ENCODE measurements at regions not wholly inside any gene's neighbourhood (a gene's known extent, or its start where the extent isn't known, plus 50 kb on each side); places are given as distances from the start of the nearest gene placed in this dataset.

DNA sequence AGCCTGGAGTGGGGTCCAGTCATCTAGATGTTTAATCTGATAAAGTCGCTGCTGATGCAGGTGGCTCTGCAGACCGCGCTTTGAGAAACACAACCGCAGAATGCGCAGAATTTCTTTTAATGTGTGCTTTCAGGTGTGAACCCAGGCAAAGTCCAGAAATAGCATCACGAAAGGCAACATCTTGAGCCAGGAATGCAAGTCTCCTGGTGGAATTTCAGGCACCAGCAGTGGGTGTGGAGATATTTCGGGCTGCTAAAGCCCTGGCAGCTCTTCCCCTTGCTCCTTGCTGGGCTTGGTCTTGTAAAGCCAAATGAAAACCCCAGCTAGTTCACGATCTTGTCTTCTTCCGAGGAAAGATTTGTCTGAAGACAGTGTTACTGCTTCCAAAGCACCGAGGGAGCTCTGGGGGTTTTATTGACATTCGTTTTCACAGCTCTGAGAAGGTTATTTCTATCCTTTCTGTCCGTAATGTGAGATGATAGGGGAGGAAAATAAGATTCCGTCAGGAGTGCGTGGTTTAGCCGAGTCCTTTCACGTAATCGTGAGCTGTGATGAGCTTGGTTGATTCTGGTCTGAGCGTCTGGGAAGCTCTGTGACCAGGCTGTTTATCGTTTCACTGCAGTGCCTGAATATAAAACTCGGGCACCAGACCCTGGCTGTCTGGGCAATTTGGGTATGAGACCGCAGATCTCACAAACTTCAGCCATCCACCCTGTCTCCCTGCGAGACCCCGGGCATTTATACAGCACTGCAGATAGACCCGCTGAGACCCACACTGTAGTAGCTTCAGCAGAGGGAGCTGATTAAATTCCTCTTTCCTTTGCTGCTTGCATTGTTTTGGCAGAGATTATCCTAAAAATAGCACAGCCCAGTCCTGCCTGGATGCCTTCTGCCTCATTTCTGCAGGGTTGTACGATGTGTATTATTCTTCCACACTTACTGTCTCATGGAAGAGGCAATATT, 67.0 kb upstream of the SLC25A26 start:
- ATAC-seq (no peak), DNase-seq (ENCODE audit: extremely low read depth in 1 of 4, low spot score in 3 of 4) (no peak), FAIRE-seq (no peak)
- BruUV-seq (replicated peaks), result no TSS peak
- no peak overlapping the region for H3K9ac ChIP-seq (ENCODE audit: insufficient read depth in 1 of 2, low read depth in 2 of 2, low read length in 2 of 2)
- ChIA-PET CTCF (ENCODE audit: low intra/inter-chr PET ratio) (no interaction called here), POLR2A (no interaction called here)
- H3K79me2 ChIP-seq (ENCODE audit: control insufficient read depth, insufficient read depth, low read length), result no peaks in the 10 kb centered on the region
- peaks cover 0 to 9% of the 10 kb centered on the region in 2 experiments; a peak in 2 of 5 replicates for H3K27me3 ChIP-seq (ENCODE audit: control insufficient read depth in 2 of 2, insufficient read depth in 2 of 2, low read length in 2 of 2)
- H3K9me1 ChIP-seq (ENCODE audit: control insufficient read depth, insufficient read depth, low read length), result no peaks in the 10 kb centered on the region
- in situ Hi-C loops (cut with MboI) (no loop called here), intact Hi-C loops (cut with micrococcal nuclease) (no loop called here)
- H3K36me3 ChIP-seq (ENCODE audit: control insufficient read depth, insufficient read depth, low read length), result no peaks in the 10 kb centered on the region
- no peaks in the 10 kb centered on the region for H4K20me1 ChIP-seq (replicated peaks; ENCODE audit: control insufficient read depth, insufficient read depth, low read length)
- no peaks in the 10 kb centered on the region for H3K9me3 ChIP-seq (replicated peaks; ENCODE audit: control insufficient read depth, insufficient read depth, low read depth, low read length)
- no peak overlapping the region for H3K4me2 ChIP-seq (ENCODE audit: insufficient read depth, low read length)
- no peaks in the 10 kb centered on the region for H3K4me1 ChIP-seq (replicated peaks in 1 of 2; ENCODE audit: control insufficient read depth in 2 of 2, insufficient read depth in 2 of 2, low read length in 2 of 2)
- H3K27ac ChIP-seq (ENCODE audit: extremely low read depth, low read depth, low read length), result no peak overlapping the region
- H2AFZ ChIP-seq (ENCODE audit: low read depth, low read length), result no peak overlapping the region
- TF ChIP-seq STAT5B (CRISPR knock-in tag; IDR thresholded peaks at IDR 0.05) (no peak), RBM14 (IDR thresholded peaks at IDR 0.05; ENCODE audit: borderline replicate concordance, insufficient read depth, low read depth, low read length) (no peak), PURB (CRISPR knock-in tag; IDR thresholded peaks at IDR 0.05; ENCODE audit: low read depth) (no peak)
- under 1% methylated on average over 24 of the region's 25 CpGs for WGBS (ENCODE audit: insufficient coverage, low coverage, missing lambda C conversion rate)
- H3K4me3 ChIP-seq, result no peak overlapping the region

- H3K9ac ChIP-seq (ENCODE audit: insufficient read depth in 1 of 2, low read depth in 2 of 2, low read length in 2 of 2), result no peak overlapping the region
- no peak overlapping the region for H3K4me2 ChIP-seq (ENCODE audit: insufficient read depth, low read length)
- H3K4me1 ChIP-seq (replicated peaks in 1 of 2; ENCODE audit: control insufficient read depth in 2 of 2, insufficient read depth in 2 of 2, low read length in 2 of 2), result no peaks in the 10 kb centered on the region
- ChIA-PET CTCF (ENCODE audit: low intra/inter-chr PET ratio) (no interaction called here), POLR2A (interaction anchor here (1.2 kb wide), 1 partner anchor 303 kb away, joined by 3 read pairs; no protein-coding TSS in a partner anchor)
- no peaks in the 10 kb centered on the region for H3K9me3 ChIP-seq (replicated peaks; ENCODE audit: control insufficient read depth, insufficient read depth, low read depth, low read length)
- in situ Hi-C loops (cut with MboI) (no loop called here), intact Hi-C loops (cut with micrococcal nuclease) (no loop called here)
- DNase-seq (ENCODE audit: extremely low read depth in 1 of 4, low spot score in 3 of 4) (no peak), FAIRE-seq (no peak), ATAC-seq (no peak)
- H4K20me1 ChIP-seq (replicated peaks; ENCODE audit: control insufficient read depth, insufficient read depth, low read length), result no peaks in the 10 kb centered on the region
- BruUV-seq (replicated peaks), result no TSS peak
- H2AFZ ChIP-seq (ENCODE audit: low read depth, low read length), result no peak overlapping the region
- no peak overlapping the region for H3K4me3 ChIP-seq
- no peak overlapping the region for H3K27ac ChIP-seq (ENCODE audit: extremely low read depth, low read depth, low read length)
- H3K27me3 ChIP-seq (ENCODE audit: control insufficient read depth in 2 of 2, insufficient read depth in 2 of 2, low read length in 2 of 2), result peaks cover 0 to 9% of the 10 kb centered on the region in 2 experiments; a peak in 2 of 5 replicates
- 0% methylated on average over 2 of the region's 2 CpGs for WGBS (ENCODE audit: insufficient coverage, low coverage, missing lambda C conversion rate)
- H3K9me1 ChIP-seq (ENCODE audit: control insufficient read depth, insufficient read depth, low read length), result no peaks in the 10 kb centered on the region
- no peaks in the 10 kb centered on the region for H3K36me3 ChIP-seq (ENCODE audit: control insufficient read depth, insufficient read depth, low read length)
- no peaks in the 10 kb centered on the region for H3K79me2 ChIP-seq (ENCODE audit: control insufficient read depth, insufficient read depth, low read length)
- TF ChIP-seq, protein P1, sequence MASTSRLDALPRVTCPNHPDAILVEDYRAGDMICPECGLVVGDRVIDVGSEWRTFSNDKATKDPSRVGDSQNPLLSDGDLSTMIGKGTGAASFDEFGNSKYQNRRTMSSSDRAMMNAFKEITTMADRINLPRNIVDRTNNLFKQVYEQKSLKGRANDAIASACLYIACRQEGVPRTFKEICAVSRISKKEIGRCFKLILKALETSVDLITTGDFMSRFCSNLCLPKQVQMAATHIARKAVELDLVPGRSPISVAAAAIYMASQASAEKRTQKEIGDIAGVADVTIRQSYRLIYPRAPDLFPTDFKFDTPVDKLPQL (IDR thresholded peaks at IDR 0.05; ENCODE audit: extremely low read depth, insufficient read length), result no peak
- TF ChIP-seq PTTG1 (tag; IDR thresholded peaks at IDR 0.05; ENCODE audit: low read depth) (no peak), ZBTB1 (CRISPR knock-in tag; IDR thresholded peaks at IDR 0.05; ENCODE audit: borderline replicate concordance, low read depth) (no peak), SAFB (IDR thresholded peaks at IDR 0.05; ENCODE audit: borderline replicate concordance, low read depth, low read length) (no peak), CREBBP (IDR thresholded peaks at IDR 0.05; ENCODE audit: low read depth, low read length) (no peak), TCFL5 (CRISPR knock-in tag; conservative IDR thresholded peaks at IDR 0.05) (no peak), TAF9B (IDR thresholded peaks at IDR 0.05; ENCODE audit: partially characterized antibody) (no peak), ELF4 (CRISPR knock-in tag; IDR thresholded peaks at IDR 0.05) (no peak)
- TF ChIP-seq, protein P2, sequence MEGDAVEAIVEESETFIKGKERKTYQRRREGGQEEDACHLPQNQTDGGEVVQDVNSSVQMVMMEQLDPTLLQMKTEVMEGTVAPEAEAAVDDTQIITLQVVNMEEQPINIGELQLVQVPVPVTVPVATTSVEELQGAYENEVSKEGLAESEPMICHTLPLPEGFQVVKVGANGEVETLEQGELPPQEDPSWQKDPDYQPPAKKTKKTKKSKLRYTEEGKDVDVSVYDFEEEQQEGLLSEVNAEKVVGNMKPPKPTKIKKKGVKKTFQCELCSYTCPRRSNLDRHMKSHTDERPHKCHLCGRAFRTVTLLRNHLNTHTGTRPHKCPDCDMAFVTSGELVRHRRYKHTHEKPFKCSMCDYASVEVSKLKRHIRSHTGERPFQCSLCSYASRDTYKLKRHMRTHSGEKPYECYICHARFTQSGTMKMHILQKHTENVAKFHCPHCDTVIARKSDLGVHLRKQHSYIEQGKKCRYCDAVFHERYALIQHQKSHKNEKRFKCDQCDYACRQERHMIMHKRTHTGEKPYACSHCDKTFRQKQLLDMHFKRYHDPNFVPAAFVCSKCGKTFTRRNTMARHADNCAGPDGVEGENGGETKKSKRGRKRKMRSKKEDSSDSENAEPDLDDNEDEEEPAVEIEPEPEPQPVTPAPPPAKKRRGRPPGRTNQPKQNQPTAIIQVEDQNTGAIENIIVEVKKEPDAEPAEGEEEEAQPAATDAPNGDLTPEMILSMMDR (IDR thresholded peaks at IDR 0.05 in 2 of 3, conservative IDR thresholded peaks at IDR 0.05 in 1 of 3; ENCODE audit: insufficient read depth in 2 of 3, low read depth in 1 of 3, low read length in 3 of 3), result no peak
These were observed 68.5 kb upstream of the SLC25A26 start for GRCh38 chr3:66152336-66152735.
